ENCODE measurements at regions not wholly inside any gene's neighbourhood (a gene's known extent, or its start where the extent isn't known, plus 50 kb on each side); places are given as distances from the start of the nearest gene placed in this dataset.

DNA sequence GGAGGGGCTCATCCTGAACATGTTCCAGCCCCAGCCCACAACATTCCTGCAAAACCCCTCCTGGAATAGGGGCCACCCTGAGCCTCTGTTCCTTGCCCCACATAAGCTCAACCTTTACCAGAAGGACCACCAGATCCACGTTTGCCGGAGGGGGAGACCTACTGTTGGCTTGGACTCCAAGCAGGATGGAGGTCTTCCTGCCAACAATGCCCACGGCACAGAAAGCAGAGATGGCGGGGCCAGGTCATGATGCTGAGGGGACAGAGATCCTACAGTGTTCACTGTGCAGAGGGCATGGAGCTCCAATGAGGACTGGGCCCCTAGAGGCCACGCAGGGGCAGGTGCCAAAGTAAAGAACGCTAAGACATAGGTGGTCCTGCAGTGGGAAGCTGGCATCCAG, 98.5 kb upstream of the RAB6C start:
- Mint-ChIP-seq H3K27me3 (no peaks in the 10 kb centered on the region), H3K4me3 (no peak overlapping the region)

GRCh38 chr2:129881786-129882396, 97.6 kb upstream of the RAB6C start:
- Mint-ChIP-seq H3K36me3 (no peaks in the 10 kb centered on the region), H3K4me1 (peaks cover 2% of the 10 kb centered on the region), H3K9me3 (no peaks in the 10 kb centered on the region), H3K27ac (no peak overlapping the region), H3K27me3 (no peaks in the 10 kb centered on the region), H3K4me3 (no peak overlapping the region)
- no peak for ATAC-seq

More for the DNA sequence above, 98.5 kb upstream of the RAB6C start:
- H3K9me3 Mint-ChIP-seq = no peaks in the 10 kb centered on the region
- peaks cover 8% of the 10 kb centered on the region for H3K4me1 Mint-ChIP-seq
- no peak overlapping the region for H3K27ac Mint-ChIP-seq
- no peak for ATAC-seq
- H3K36me3 Mint-ChIP-seq = no peaks in the 10 kb centered on the region

DNA sequence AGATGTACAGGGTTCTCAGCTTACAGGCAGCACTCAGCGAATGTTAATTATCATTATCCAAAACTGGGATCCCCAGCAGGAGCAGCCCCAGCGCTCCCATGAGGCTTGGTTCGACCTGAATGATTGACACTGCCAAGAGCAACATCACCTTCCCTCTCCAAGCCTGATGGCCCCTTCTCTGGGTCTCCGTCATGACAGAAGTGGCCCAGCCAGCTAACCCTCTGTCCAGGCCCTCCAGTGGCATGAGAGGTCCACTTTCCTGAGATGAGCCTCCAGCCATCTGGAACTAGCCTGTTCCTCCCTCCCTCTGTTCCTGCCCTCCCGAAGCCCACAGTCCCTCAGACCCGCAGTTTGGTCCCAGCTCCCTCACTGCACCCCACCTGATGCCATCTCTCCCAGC, 97.0 kb upstream of the RAB6C start:
- no peak overlapping the region for H3K27ac Mint-ChIP-seq
- H3K9me3 Mint-ChIP-seq = no peaks in the 10 kb centered on the region
- H3K27me3 Mint-ChIP-seq = peaks cover 4% of the 10 kb centered on the region
- no peaks in the 10 kb centered on the region for H3K36me3 Mint-ChIP-seq
- H3K4me3 Mint-ChIP-seq = no peak overlapping the region
- H3K4me1 Mint-ChIP-seq = no peaks in the 10 kb centered on the region
- no peak for ATAC-seq

DNA sequence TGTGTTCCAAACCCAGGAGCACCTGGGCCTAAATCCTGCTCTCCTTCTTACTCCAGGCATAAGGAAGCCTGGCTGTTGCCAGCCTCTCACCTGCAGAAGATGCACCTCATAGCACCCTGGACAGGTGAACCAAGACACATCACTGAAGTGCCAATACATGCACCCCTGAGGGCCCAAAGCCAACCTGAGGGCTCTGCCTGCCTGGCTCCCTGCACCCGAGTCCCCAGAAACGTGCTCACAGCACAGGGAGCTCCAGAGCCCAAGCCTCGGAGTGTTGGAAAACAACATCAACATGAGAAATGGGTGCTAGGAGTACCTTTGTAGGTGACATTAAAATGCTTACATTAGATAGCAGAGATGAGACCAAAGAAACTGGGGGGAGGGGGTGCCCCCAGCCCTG, 96.3 kb upstream of the RAB6C start:
- no peak overlapping the region for H3K4me3 Mint-ChIP-seq
- H3K27ac Mint-ChIP-seq = no peak overlapping the region
- no peaks in the 10 kb centered on the region for H3K36me3 Mint-ChIP-seq
- no peaks in the 10 kb centered on the region for H3K9me3 Mint-ChIP-seq
- no peak for ATAC-seq
- H3K4me1 Mint-ChIP-seq = no peaks in the 10 kb centered on the region
- peaks cover 9% of the 10 kb centered on the region for H3K27me3 Mint-ChIP-seq

GRCh38 chr2:129884221-129884786, 95.2 kb upstream of the RAB6C start:
- no peak overlapping the region for H3K4me3 Mint-ChIP-seq
- ATAC-seq = no peak
- no peaks in the 10 kb centered on the region for H3K9me3 Mint-ChIP-seq
- H3K4me1 Mint-ChIP-seq = no peaks in the 10 kb centered on the region
- no peak overlapping the region for H3K27ac Mint-ChIP-seq
- H3K27me3 Mint-ChIP-seq = peaks cover 9% of the 10 kb centered on the region
- no peaks in the 10 kb centered on the region for H3K36me3 Mint-ChIP-seq

- H3K27ac Mint-ChIP-seq = no peak overlapping the region
- no peak overlapping the region for H3K4me3 Mint-ChIP-seq
- peaks cover 20% of the 10 kb centered on the region for H3K27me3 Mint-ChIP-seq
- no peaks in the 10 kb centered on the region for H3K9me3 Mint-ChIP-seq
- H3K36me3 Mint-ChIP-seq = no peaks in the 10 kb centered on the region
- no peaks in the 10 kb centered on the region for H3K4me1 Mint-ChIP-seq
- ATAC-seq = no peak
Measured at GRCh38 chr2:129885735-129886134, 93.7 kb upstream of the RAB6C start.

DNA sequence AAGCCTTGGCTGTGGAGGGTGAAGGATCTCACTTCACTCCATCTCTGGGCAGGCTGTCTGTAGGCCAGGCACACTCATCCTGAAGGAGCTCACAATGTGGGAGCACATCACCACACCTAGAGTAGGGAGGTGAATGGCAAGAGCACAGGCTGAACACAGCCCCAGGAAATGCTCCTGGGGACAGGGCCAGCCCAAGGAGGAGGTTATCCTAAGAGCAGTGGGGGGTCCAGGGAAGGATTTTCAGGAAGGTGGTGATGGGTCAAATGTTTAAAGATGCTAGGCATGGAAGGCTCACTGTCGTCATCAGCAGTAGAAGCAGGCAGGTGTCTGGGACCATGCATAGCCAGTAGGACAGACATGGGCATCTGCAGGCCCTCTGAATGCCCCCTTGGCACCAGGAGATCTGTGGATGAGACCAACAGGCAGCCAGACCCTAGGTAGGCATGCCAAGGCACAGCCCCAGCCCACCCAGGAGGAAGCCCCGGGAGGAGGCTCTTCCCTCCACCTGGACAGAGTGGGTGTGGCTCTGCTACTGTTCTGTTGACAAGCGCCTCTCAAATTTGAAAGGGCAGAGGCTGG, 91.7 kb upstream of the RAB6C start:
- H3K4me1 Mint-ChIP-seq = no peaks in the 10 kb centered on the region
- no peak overlapping the region for H3K4me3 Mint-ChIP-seq
- H3K9me3 Mint-ChIP-seq = no peaks in the 10 kb centered on the region
- no peaks in the 10 kb centered on the region for H3K36me3 Mint-ChIP-seq
- ATAC-seq = peak; percentile 11
- no peak overlapping the region for H3K27ac Mint-ChIP-seq
- H3K27me3 Mint-ChIP-seq = peaks cover 33% of the 10 kb centered on the region

DNA sequence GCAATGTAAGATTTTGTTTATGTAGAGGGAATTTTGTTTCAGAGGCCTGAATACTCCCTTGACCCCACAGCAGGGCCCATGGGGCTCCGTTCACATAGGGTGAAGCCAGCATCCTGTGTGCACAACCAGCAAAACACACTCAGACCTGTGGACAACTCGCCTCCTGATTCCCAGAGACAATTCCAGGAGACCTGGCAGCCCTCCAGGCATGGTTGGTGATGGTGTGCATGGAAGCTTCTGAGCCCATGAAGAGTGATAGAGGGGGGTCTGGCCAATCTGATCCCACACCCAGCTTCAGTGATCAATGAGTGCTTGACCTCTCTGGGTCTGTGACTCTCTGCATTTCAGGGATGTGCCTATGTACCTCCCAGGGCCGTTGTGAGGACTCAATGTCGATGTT, 91.0 kb upstream of the RAB6C start:
- ATAC-seq = no peak
- no peak overlapping the region for H3K4me3 Mint-ChIP-seq
- no peak overlapping the region for H3K27ac Mint-ChIP-seq
- no peaks in the 10 kb centered on the region for H3K36me3 Mint-ChIP-seq
- no peaks in the 10 kb centered on the region for H3K4me1 Mint-ChIP-seq
- no peaks in the 10 kb centered on the region for H3K9me3 Mint-ChIP-seq
- peaks cover 35% of the 10 kb centered on the region for H3K27me3 Mint-ChIP-seq

GRCh38 chr2:129888896-129889295, 90.6 kb upstream of the RAB6C start:
- Mint-ChIP-seq H3K27me3 (peaks cover 39% of the 10 kb centered on the region), H3K36me3 (no peaks in the 10 kb centered on the region), H3K27ac (no peak overlapping the region), H3K4me3 (no peak overlapping the region), H3K9me3 (no peaks in the 10 kb centered on the region), H3K4me1 (no peaks in the 10 kb centered on the region)
- ATAC-seq = no peak

DNA sequence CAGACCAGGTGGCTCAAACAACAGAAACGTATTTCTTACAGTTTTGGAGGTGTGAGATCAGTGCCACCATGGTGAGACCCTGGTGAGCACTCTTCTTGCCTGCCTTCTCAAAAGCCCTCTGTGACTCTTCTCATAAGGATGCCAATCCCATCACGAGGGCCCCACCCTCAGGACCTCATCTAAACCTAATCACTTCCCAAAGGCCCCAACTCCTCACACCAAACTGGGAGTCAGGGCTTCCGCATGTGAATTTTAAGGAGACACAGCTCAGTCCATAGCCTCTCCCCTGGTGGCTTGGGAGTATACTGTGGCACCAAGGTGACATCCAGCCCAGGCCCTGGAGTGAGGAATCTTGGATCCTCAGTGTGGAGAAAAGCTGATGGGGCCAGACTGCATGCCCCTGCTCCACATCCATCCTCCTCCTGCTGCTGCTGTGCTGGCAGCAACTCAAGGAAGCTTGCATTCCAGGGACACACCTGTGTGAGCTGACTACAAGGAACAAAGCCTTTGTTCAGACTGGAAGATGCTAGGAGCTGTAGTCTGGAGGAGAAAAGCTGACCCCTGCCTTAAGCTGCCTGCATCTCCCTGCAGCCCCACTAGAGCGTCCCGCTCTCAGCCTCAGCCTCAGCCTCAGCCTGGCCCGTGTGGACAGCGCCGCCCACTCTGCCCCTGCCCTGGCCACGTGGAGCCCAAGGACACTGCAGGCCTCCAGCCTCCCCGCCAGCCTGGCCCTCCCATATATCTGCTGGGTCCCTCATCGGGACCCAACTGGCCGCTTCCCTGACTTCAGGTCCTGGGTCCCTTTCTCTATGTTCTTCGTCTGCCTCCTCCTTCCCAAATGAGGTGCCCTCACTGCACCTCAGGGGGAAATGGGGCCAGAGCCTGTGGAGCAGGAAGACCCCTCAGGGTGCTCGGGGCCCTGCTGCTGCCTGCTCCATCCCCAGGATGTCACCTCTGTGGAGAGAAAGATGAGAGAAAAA, 87.8 kb upstream of the RAB6C start:
- no peak overlapping the region for H3K4me3 Mint-ChIP-seq
- no peaks in the 10 kb centered on the region for H3K36me3 Mint-ChIP-seq
- ATAC-seq = peak; percentile 4
- H3K27ac Mint-ChIP-seq = no peak overlapping the region
- H3K4me1 Mint-ChIP-seq = no peaks in the 10 kb centered on the region
- peaks cover 58% of the 10 kb centered on the region for H3K27me3 Mint-ChIP-seq
- no peaks in the 10 kb centered on the region for H3K9me3 Mint-ChIP-seq

DNA sequence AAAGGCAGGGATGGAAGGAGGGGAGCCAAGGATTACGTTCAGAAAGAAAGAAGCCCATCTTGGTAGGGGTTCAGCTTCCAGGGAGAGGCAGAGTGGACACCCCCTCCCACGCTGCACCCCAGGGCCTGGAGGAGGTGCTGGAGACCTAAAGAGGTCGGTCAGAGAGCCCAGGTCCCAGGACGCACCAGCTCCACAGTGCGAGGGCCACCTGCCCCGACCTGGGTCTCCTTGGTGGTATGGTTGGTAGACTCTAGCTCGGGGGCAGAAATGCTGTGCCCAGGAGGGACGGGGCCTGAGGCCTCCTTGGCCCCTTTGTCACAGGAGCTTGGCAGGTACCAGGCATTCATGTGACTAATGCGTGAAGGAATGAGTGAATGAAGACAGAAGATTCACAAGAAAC, 87.1 kb upstream of the RAB6C start:
- H3K27me3 Mint-ChIP-seq = peaks cover 63% of the 10 kb centered on the region
- no peaks in the 10 kb centered on the region for H3K4me1 Mint-ChIP-seq

GRCh38 chr2:129892773-129893172, 86.7 kb upstream of the RAB6C start:
- Mint-ChIP-seq H3K27ac (no peak overlapping the region), H3K4me1 (no peaks in the 10 kb centered on the region)
- ATAC-seq = no peak

More for the DNA sequence above, 87.1 kb upstream of the RAB6C start:
- Mint-ChIP-seq H3K4me3 (no peak overlapping the region), H3K36me3 (no peaks in the 10 kb centered on the region), H3K27ac (no peak overlapping the region), H3K9me3 (no peaks in the 10 kb centered on the region)
- no peak for ATAC-seq

DNA sequence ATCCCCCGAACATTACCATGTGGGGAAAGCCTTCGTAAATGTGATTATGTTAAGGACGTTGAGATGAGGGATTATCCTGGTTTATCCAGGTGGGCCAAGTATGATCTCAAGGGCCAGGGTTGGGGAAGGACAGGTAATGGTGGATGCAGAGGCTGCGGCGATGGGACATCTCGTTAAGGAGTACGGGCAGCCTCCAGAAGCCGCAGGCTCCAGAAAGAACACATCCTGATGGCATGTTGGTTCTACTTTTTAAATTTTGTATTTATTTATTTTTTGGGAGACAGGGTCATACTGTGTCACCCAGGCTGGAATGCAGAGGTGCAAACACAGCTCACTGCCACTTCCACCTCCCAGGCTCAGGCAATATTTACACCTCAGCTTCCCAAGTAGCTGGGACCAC, 86.2 kb upstream of the RAB6C start:
- Mint-ChIP-seq H3K27ac (no peak overlapping the region), H3K4me1 (no peaks in the 10 kb centered on the region), H3K27me3 (peaks cover 62% of the 10 kb centered on the region), H3K4me3 (no peak overlapping the region), H3K36me3 (no peaks in the 10 kb centered on the region), H3K9me3 (no peaks in the 10 kb centered on the region)
- ATAC-seq = no peak

More at GRCh38 chr2:129892773-129893172, 86.7 kb upstream of the RAB6C start:
- Mint-ChIP-seq H3K9me3 (no peaks in the 10 kb centered on the region), H3K27me3 (peaks cover 63% of the 10 kb centered on the region), H3K4me3 (no peak overlapping the region), H3K36me3 (no peaks in the 10 kb centered on the region)

DNA sequence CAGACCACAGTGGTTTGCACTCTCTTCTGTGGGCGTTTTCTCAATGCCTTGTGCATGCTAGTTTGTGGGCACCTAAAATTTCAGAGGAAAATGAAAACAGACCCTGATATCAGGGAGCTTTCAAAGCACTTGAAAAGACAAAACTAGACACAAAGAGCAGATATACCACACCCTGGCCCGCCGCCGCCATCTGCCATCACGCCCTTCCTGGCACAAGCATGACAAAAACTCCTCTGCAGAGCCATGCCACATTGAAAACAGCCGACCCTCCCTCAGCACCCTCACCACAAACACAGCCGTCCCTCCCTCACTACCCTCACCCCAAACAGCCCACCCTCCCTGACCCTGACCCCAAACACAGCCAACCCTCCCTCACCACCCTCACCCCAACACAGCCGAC, 84.8 kb upstream of the RAB6C start:
- Mint-ChIP-seq H3K36me3 (no peaks in the 10 kb centered on the region), H3K4me3 (no peak overlapping the region), H3K4me1 (no peaks in the 10 kb centered on the region), H3K9me3 (peaks cover 3% of the 10 kb centered on the region), H3K27ac (no peak overlapping the region), H3K27me3 (peaks cover 62% of the 10 kb centered on the region)
- no peak for ATAC-seq

DNA sequence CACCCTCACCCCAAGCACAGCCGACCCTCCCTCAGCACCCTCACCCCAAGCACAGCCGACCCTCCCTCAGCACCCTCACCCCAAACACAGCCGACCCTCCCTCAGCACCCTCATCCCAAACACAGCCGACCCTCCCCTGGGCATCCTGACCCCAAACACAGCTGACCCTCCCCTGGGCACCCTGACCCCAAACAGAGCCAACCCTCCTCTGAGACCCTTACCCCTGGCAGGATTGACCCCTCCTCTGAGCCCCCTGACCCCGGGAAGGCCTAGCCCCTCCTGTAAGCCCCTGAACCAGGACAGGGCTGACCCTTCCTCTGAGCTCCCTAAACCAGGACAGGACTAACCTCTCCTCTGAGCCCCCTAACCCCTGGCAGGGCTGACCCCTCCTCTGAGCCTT, 84.4 kb upstream of the RAB6C start:
- Mint-ChIP-seq H3K4me3 (no peak overlapping the region), H3K36me3 (no peaks in the 10 kb centered on the region), H3K4me1 (no peaks in the 10 kb centered on the region), H3K27me3 (peaks cover 59% of the 10 kb centered on the region), H3K9me3 (peaks cover 3% of the 10 kb centered on the region), H3K27ac (no peak overlapping the region)
- ATAC-seq = no peak

All from stimulated activated memory B cell treated with anti-CD40 and anti-IgM and Interleukin-4, amounts not matched to agents 10 μg/mL and 1 μg/mL and 100 μg/mL, for 72 hours (primary cell).